ENCODE measurements at regions not wholly inside any gene's neighbourhood (a gene's known extent, or its start where the extent isn't known, plus 50 kb on each side); places are given as distances from the start of the nearest gene placed in this dataset.
"Not testable (repeated sequence)": the region's sequence is repeated elsewhere in the genome, so short reads cannot be mapped to it uniquely, and the experiment has no call there.

GRCh38 chr2:187684174-187684573, 129.9 kb upstream of the TFPI start:
- no peak for DNase-seq
- intact Hi-C loops (cut with DNase I), result no loop called here
- Histone ChIP-seq H3K27me3 (ENCODE audit: control insufficient read depth, insufficient read depth) (no peaks in the 10 kb centered on the region), H3K4me3 (ENCODE audit: low read length) (no peak overlapping the region), H3K27ac (ENCODE audit: low read length) (no peak overlapping the region), H3K4me1 (ENCODE audit: control insufficient read depth, insufficient read depth, low read length) (no peaks in the 10 kb centered on the region), H3K9me3 (ENCODE audit: control insufficient read depth, low read length) (no peaks in the 10 kb centered on the region)
- no peak for ATAC-seq
- WGBS, result 47% methylated on average over 1 of the region's 1 CpG

- Histone ChIP-seq H3K27ac (ENCODE audit: low read length) (no peak overlapping the region), H3K27me3 (ENCODE audit: control insufficient read depth, insufficient read depth) (no peaks in the 10 kb centered on the region), H3K4me3 (ENCODE audit: low read length) (no peak overlapping the region), H3K9me3 (ENCODE audit: control insufficient read depth, low read length) (no peaks in the 10 kb centered on the region), H3K4me1 (ENCODE audit: control insufficient read depth, insufficient read depth, low read length) (no peaks in the 10 kb centered on the region)
- ATAC-seq (no peak), DNase-seq (no peak)
- intact Hi-C loops (cut with DNase I), result no loop called here
- WGBS, result 86% methylated on average over 6 of the region's 6 CpGs
These were observed 132.3 kb upstream of the TFPI start for GRCh38 chr2:187686416-187687024.

DNA sequence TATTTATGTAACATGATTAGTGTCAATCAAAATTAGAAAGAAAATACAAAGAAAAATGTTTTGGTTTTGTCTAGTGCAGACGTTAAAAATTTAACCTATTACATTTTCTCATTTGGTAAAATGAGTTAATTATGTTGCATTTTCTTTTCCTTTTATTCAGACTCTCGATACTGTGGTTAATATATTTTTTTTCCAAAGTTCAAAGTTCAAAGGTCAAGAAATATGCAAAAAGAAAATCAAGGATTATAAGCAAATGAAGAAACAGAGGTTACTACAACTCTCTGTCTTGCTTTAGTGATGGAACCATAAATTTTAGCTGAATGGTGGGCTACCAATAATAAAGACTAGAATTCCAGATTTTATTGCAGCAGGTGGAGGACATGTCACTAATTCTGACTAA, 133.3 kb upstream of the TFPI start:
- no peaks in the 10 kb centered on the region for H3K27me3 ChIP-seq (ENCODE audit: control insufficient read depth, insufficient read depth)
- no peak overlapping the region for H3K27ac ChIP-seq (ENCODE audit: low read length)
- WGBS, result 77% methylated on average over 2 of the region's 2 CpGs
- no peak overlapping the region for H3K4me3 ChIP-seq (ENCODE audit: low read length)
- ATAC-seq, result no peak
- H3K9me3 ChIP-seq (ENCODE audit: control insufficient read depth, low read length), result no peaks in the 10 kb centered on the region
- no peaks in the 10 kb centered on the region for H3K4me1 ChIP-seq (ENCODE audit: control insufficient read depth, insufficient read depth, low read length)
- intact Hi-C loops (cut with DNase I), result no loop called here
- no peak for DNase-seq

DNA sequence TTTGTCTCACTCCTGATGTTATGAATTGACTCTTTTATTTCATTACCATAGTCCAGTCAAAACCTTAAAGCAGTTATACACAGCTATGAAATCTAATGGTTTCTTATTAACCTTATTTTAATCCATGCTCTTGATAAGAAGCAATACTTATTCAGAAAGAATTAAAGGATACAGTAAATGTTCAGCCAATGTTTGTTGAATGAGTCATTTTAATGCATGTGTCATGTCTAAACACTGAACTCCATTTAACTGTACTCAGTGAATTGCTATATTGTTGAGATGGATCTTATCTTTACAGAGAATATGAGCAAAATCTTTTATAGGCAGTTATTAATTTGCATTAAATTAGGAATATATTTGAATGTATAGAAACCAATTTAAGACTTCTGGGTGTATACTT, 135.1 kb upstream of the TFPI start:
- H3K9me3 ChIP-seq (ENCODE audit: control insufficient read depth, low read length), result no peaks in the 10 kb centered on the region
- DNase-seq (no peak), ATAC-seq (no peak)
- H3K27ac ChIP-seq (ENCODE audit: low read length), result no peak overlapping the region
- no peaks in the 10 kb centered on the region for H3K4me1 ChIP-seq (ENCODE audit: control insufficient read depth, insufficient read depth, low read length)
- intact Hi-C loops (cut with DNase I), result no loop called here
- no peak overlapping the region for H3K4me3 ChIP-seq (ENCODE audit: low read length)
- H3K27me3 ChIP-seq (ENCODE audit: control insufficient read depth, insufficient read depth), result no peaks in the 10 kb centered on the region

GRCh38 chr2:187693923-187694322, 139.7 kb upstream of the TFPI start:
- Histone ChIP-seq H3K4me1 (ENCODE audit: control insufficient read depth, insufficient read depth, low read length) (no peaks in the 10 kb centered on the region), H3K27me3 (ENCODE audit: control insufficient read depth, insufficient read depth) (no peaks in the 10 kb centered on the region), H3K9me3 (ENCODE audit: control insufficient read depth, low read length) (no peaks in the 10 kb centered on the region), H3K4me3 (ENCODE audit: low read length) (no peak overlapping the region), H3K27ac (ENCODE audit: low read length) (no peak overlapping the region)
- intact Hi-C loops (cut with DNase I), result no loop called here
- DNase-seq (no peak), ATAC-seq (no peak)
- 87% methylated on average over 3 of the region's 3 CpGs for WGBS

DNA sequence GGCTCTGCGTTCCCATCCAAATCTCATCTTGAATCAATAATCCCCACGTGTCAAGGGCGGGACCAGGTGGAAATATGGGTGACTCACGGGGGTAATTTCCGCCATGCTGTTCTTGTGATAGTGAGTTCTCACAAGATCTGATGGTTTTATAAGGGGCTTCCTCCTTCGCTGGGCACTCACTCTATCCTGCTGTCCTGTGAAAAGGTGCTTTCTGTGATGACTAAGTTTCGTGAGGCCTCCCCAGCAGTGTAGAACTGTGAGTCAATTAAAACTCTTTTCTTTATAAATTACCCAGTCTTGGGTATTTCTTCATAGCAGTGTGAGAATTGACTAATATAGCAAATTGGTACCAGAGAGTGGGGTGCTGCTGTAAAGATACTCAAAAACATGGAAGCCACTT, 142.4 kb upstream of the TFPI start:
- H3K9me3 ChIP-seq (ENCODE audit: control insufficient read depth, low read length); H3K27me3 ChIP-seq (ENCODE audit: control insufficient read depth, insufficient read depth); H3K4me1 ChIP-seq (ENCODE audit: control insufficient read depth, insufficient read depth, low read length); intact Hi-C loops (cut with DNase I); DNase-seq; ATAC-seq; H3K4me3 ChIP-seq (ENCODE audit: low read length); H3K27ac ChIP-seq (ENCODE audit: low read length): not testable (repeated sequence)
- WGBS, result 88% methylated on average over 7 of the region's 7 CpGs

DNA sequence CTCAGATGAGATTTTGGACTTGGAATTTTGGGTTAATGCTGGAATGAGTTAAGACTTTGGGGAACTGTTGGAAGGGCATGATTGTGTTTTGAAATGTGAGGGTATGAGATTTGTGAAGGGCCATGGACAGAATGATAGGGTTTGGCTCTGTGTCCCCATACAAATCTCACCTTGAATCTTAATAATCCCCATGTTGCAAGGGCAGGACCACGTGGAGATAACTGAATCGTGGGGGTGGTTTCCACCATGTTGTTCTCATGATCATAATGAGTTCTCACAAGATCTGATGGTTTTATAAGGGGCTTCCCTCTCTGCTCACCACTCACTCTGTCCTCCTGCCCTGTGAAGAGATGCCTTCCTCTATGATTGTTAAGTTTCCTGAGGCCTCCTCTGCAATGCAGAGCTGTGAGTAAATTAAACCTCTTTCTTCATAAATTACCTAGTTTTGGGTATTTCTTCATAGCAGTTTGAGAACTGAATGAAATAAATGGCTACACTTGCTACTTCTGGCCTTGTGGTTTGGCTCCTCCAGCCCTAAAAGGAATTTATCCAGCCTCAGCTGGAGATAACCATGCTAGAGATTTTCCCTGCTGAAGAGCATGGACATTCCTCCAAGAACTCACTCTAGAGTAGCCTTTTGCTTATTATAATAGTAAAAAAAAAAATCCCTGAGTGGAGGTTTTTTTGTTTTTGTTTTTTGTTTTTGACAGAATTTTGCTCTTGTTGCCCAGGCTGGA, 144.3 kb upstream of the TFPI start:
- ATAC-seq, result no peak
- no peak for DNase-seq
- H3K4me3 ChIP-seq (ENCODE audit: low read length), result no peak overlapping the region
- no peaks in the 10 kb centered on the region for H3K27me3 ChIP-seq (ENCODE audit: control insufficient read depth, insufficient read depth)
- no peak overlapping the region for H3K27ac ChIP-seq (ENCODE audit: low read length)
- intact Hi-C loops (cut with DNase I), result no loop called here
- 80% methylated on average over 2 of the region's 2 CpGs for WGBS
- no peaks in the 10 kb centered on the region for H3K9me3 ChIP-seq (ENCODE audit: control insufficient read depth, low read length)
- H3K4me1 ChIP-seq (ENCODE audit: control insufficient read depth, insufficient read depth, low read length), result no peaks in the 10 kb centered on the region

DNA sequence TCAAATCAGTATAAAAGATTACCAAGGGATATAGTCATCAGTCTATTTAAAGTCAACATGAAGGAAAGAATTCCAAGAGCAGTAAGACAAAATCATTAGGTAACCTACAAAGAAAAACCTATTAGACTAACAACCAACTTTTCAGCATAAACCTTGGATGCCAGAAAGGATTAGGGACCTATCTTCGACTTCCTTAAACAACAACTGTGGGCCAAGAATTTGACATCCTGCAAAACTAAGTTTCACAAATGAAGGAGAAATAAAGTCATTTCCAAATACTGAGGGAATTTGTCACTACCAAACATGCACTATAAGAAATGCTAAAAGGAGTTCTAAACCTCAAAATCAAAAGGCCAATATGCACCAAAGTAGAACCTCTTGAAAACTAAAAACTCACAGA, 147.9 kb upstream of the TFPI start:
- no peaks in the 10 kb centered on the region for H3K27me3 ChIP-seq (ENCODE audit: control insufficient read depth, insufficient read depth)
- H3K4me1 ChIP-seq (ENCODE audit: control insufficient read depth, insufficient read depth, low read length), result no peaks in the 10 kb centered on the region
- no peak overlapping the region for H3K27ac ChIP-seq (ENCODE audit: low read length)
- H3K4me3 ChIP-seq (ENCODE audit: low read length), result no peak overlapping the region
- no peak for DNase-seq
- no peaks in the 10 kb centered on the region for H3K9me3 ChIP-seq (ENCODE audit: control insufficient read depth, low read length)
- no peak for ATAC-seq
- 38% methylated on average over 1 of the region's 1 CpG for WGBS
- intact Hi-C loops (cut with DNase I), result no loop called here

DNA sequence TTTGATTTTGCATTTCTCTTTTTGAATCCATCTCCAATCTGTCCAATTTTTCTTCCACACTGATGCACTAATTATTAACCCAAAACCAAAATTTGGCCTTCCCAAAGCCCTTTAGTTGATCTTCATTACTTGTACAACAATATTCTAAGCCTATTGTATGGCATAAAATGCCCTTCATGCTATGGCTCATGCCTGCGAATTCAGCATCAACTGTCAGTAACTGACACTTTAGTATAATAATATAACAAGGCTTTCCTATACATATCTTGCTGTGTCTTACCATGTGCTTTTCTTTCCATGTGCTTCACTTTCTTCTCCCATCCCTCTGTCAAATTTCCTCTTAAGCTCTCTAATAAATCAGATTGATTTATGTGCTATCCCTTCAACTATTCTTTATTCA, 154.0 kb upstream of the TFPI start:
- DNase-seq (no peak), ATAC-seq (no peak)
- H3K4me1 ChIP-seq (ENCODE audit: control insufficient read depth, insufficient read depth, low read length), result no peaks in the 10 kb centered on the region
- intact Hi-C loops (cut with DNase I), result no loop called here
- H3K4me3 ChIP-seq (ENCODE audit: low read length), result no peak overlapping the region
- no peaks in the 10 kb centered on the region for H3K9me3 ChIP-seq (ENCODE audit: control insufficient read depth, low read length)
- 92% methylated on average over 1 of the region's 1 CpG for WGBS
- H3K27ac ChIP-seq (ENCODE audit: low read length), result no peak overlapping the region
- H3K27me3 ChIP-seq (ENCODE audit: control insufficient read depth, insufficient read depth), result no peaks in the 10 kb centered on the region

DNA sequence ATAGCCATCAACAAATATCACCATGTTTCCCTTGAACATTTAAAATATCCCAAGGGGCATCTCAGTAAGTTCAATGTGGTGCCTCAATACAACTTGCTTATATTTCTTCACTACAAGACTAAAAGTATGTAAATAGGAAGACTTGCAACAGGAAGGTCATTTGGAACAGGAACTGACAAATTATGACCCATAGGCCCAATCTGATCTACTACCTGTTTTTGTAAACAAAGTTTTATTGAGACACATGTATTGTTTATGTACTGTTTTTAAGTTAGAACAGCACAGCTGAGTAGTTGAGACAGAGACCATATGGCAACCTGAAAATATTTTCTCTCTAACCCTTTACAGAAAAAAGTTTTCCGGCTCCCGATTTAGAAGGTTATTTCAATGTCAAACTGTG, 154.8 kb upstream of the TFPI start:
- ATAC-seq (no peak), DNase-seq (no peak)
- intact Hi-C loops (cut with DNase I), result no loop called here
- Histone ChIP-seq H3K4me1 (ENCODE audit: control insufficient read depth, insufficient read depth, low read length) (no peaks in the 10 kb centered on the region), H3K27ac (ENCODE audit: low read length) (no peak overlapping the region), H3K27me3 (ENCODE audit: control insufficient read depth, insufficient read depth) (no peaks in the 10 kb centered on the region), H3K9me3 (ENCODE audit: control insufficient read depth, low read length) (no peaks in the 10 kb centered on the region), H3K4me3 (ENCODE audit: low read length) (no peak overlapping the region)
- WGBS, result 90% methylated on average over 2 of the region's 2 CpGs

DNA sequence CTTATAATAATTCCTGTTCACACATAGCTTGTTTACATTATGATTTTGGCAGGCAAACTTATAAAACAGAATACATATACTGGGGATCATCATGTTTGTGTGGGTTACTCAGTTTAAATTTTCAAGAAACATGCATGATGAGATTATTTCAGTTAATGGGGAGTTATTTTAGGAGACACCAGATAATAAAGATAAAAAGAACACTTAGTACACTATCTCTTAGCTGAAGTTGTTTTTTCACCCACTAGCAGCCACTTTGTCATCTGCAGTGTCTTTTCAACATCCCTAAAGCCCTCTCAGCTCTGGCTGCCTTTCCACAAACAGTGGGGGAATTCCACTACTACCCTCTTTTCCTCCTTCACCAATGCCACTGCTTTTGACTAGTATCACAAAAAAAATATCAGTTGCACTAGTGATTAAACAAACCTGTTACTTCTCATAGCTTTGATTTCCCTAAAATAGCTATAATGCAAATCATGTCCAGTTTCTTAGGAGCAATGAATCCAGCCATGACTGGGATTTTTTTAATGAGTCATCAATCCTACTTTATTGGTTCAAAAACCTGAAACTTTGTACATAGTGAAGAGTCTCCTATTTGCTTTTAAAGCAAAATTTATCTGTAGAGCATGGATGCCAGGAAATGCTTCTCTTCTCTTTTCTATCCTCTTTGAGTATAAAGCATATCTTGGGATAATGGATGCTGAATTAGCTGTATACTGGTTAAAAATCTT, 156.7 kb upstream of the TFPI start:
- Histone ChIP-seq H3K27me3 (ENCODE audit: control insufficient read depth, insufficient read depth) (no peaks in the 10 kb centered on the region), H3K4me3 (ENCODE audit: low read length) (no peak overlapping the region), H3K9me3 (ENCODE audit: control insufficient read depth, low read length) (no peaks in the 10 kb centered on the region), H3K27ac (ENCODE audit: low read length) (no peak overlapping the region), H3K4me1 (ENCODE audit: control insufficient read depth, insufficient read depth, low read length) (no peaks in the 10 kb centered on the region)
- intact Hi-C loops (cut with DNase I), result no loop called here
- ATAC-seq, result no peak
- no peak for DNase-seq

Measured in right cardiac atrium (tissue), 5 donors.